Right lobe of liver (tissue), 6 donors: ENCODE measurements at regions not wholly inside any gene's neighbourhood (a gene's known extent, or its start where the extent isn't known, plus 50 kb on each side); places are given as distances from the start of the nearest gene placed in this dataset.

Experiments
- ATAC-seq, 4 donors: fragments of 200-7000 bp; cut with Tn5 transposase; one replicate each; pipeline ENCODE4 v1.9.1; 2020; ENCODE audit warnings: mild to moderate bottlenecking in 4 of 4, moderate library complexity in 4 of 4
- DNase-seq, 3 donors: peaks; one replicate each; pipeline ENCODE4 v3.0.0-alpha.2; 2020
- H3K27ac ChIP-seq, 3 donors: fragments of 200-600 bp; one replicate each; pipeline ENCODE4 v1.8.0; 2022
- H3K27me3 ChIP-seq, 2 donors: fragments of 200-600 bp; one replicate each; pipeline ENCODE4 v1.8.0; 2022
- H3K36me3 ChIP-seq, 4 donors: fragments of 200-600 bp; sonication (generic) in 1 of 4; one replicate each; pipeline versions ENCODE4 v1.5.1 to v1.8.0; 2017 to 2022; ENCODE audit warnings: control low read depth in 1 of 4
- H3K4me1 ChIP-seq, 4 donors: fragments of 200-600 bp; sonication (generic) in 1 of 4; one replicate each; pipeline versions ENCODE4 v1.5.1 to v1.8.0; 2017 to 2022; ENCODE audit warnings: control low read depth in 1 of 4
- H3K4me3 ChIP-seq, 3 donors: fragments of 200-600 bp; one replicate each; pipeline ENCODE4 v1.8.0; 2022
- H3K9me3 ChIP-seq, 4 donors: fragments of 200-600 bp; sonication (generic) in 1 of 4; one replicate each; pipeline versions ENCODE4 v1.5.1 to v1.8.0; 2017 to 2022; ENCODE audit warnings: control low read depth in 1 of 4
- CTCF ChIP-seq, 4 donors: fragments of 200-600 bp in 3 of 4; fragments of 450-650 bp in 1 of 4; IDR thresholded peaks; one replicate each; pipeline versions ENCODE4 v1.5.1 to v1.8.0; 2016 to 2022; ENCODE audit warnings: antibody characterized with exemption in 4 of 4, mild to moderate bottlenecking in 2 of 4
- POLR2A ChIP-seq: fragments of 450-650 bp; IDR thresholded peaks from one replicate; pipeline ENCODE4 v1.6.1; 2017; ENCODE audit warnings: antibody characterized with exemption, mild to moderate bottlenecking
- WGBS: methylation state at CpG from one replicate; pipeline ENCODE4 v1.1.6; 2018; ENCODE audit warnings: low coverage, low lambda C conversion rate; ENCODE audit not compliant: insufficient coverage; ENCODE audit errors: missing lambda C conversion rate; 5-methylcytosine and 5-hydroxymethylcytosine counted together
- intact Hi-C, 2 donors: fragments of 100-400 bp; cut with DNase I; formaldehyde crosslinking; loops; one replicate each; pipeline versions ENCODE4 v1.11.2 to v1.14.1; 2022
- donor health status: DM: no; HTN: yes; CAD: no.
- donor health status: DM: no; HTN: no; CAD: no.
- donor health status: DM: no; HTN: no; CAD: no.
- donor health status: DM: no; HTN: yes; CAD: no.
- donor health status: DM: no; HTN: yes; CAD: no.

- intact Hi-C loops, result no loop called here
- H3K27ac ChIP-seq, result no peak overlapping the region
- DNase-seq (no peak), ATAC-seq (no peak)
- H3K36me3 ChIP-seq, result no peaks in the 10 kb centered on the region
- H3K4me1 ChIP-seq, result no peaks in the 10 kb centered on the region
- H3K9me3 ChIP-seq, result no peaks in the 10 kb centered on the region
- TF ChIP-seq POLR2A (no peak), CTCF (IDR thresholded peaks at IDR 0.05) (no peak)
- WGBS, result 79% methylated on average over 9 of the region's 12 CpGs
- H3K27me3 ChIP-seq, result no peaks in the 10 kb centered on the region
- no peak overlapping the region for H3K4me3 ChIP-seq
Observed at GRCh38 chr18:77990131-77990530, 740.5 kb downstream of the GALR1 start.

- intact Hi-C loops, result no loop called here
- H3K4me3 ChIP-seq, result no peak overlapping the region
- H3K9me3 ChIP-seq, result no peaks in the 10 kb centered on the region
- DNase-seq, result no peak
- H3K27me3 ChIP-seq, result no peaks in the 10 kb centered on the region
- no peak for TF ChIP-seq POLR2A
- no peak for TF ChIP-seq CTCF (IDR thresholded peaks at IDR 0.05)
- no peaks in the 10 kb centered on the region for H3K36me3 ChIP-seq
- no peak for ATAC-seq
- H3K27ac ChIP-seq, result no peak overlapping the region
- H3K4me1 ChIP-seq, result no peaks in the 10 kb centered on the region
- WGBS, result 74% methylated on average over 12 of the region's 13 CpGs
Observed at GRCh38 chr18:77990901-77991300, 741.3 kb downstream of the GALR1 start.

- intact Hi-C loops, result no loop called here
- 73% methylated on average over 8 of the region's 8 CpGs for WGBS
- no peak overlapping the region for H3K4me3 ChIP-seq
- H3K4me1 ChIP-seq, result no peaks in the 10 kb centered on the region
- no peak overlapping the region for H3K27ac ChIP-seq
- no peaks in the 10 kb centered on the region for H3K27me3 ChIP-seq
- no peaks in the 10 kb centered on the region for H3K9me3 ChIP-seq
- DNase-seq (no peak), ATAC-seq (no peak)
- no peaks in the 10 kb centered on the region for H3K36me3 ChIP-seq
- TF ChIP-seq CTCF (IDR thresholded peaks at IDR 0.05) (no peak), POLR2A (no peak)
Observed at GRCh38 chr18:77992057-77992456, 742.4 kb downstream of the GALR1 start.

GRCh38 chr18:77993188-77993981 is 743.7 kb downstream of the GALR1 start:
- WGBS, result 69% methylated on average over 19 of the region's 25 CpGs
- no peak overlapping the region for H3K4me3 ChIP-seq
- intact Hi-C loops, result no loop called here
- H3K4me1 ChIP-seq, result no peaks in the 10 kb centered on the region
- H3K36me3 ChIP-seq, result no peaks in the 10 kb centered on the region
- DNase-seq (no peak), ATAC-seq (no peak)
- no peak overlapping the region for H3K27ac ChIP-seq
- H3K9me3 ChIP-seq, result no peaks in the 10 kb centered on the region
- H3K27me3 ChIP-seq, result no peaks in the 10 kb centered on the region
- no peak for TF ChIP-seq CTCF (IDR thresholded peaks at IDR 0.05)
- no peak for TF ChIP-seq POLR2A
